ENCODE measurements at regions not wholly inside any gene's neighbourhood (a gene's known extent, or its start where the extent isn't known, plus 50 kb on each side); places are given as distances from the start of the nearest gene placed in this dataset.

DNA sequence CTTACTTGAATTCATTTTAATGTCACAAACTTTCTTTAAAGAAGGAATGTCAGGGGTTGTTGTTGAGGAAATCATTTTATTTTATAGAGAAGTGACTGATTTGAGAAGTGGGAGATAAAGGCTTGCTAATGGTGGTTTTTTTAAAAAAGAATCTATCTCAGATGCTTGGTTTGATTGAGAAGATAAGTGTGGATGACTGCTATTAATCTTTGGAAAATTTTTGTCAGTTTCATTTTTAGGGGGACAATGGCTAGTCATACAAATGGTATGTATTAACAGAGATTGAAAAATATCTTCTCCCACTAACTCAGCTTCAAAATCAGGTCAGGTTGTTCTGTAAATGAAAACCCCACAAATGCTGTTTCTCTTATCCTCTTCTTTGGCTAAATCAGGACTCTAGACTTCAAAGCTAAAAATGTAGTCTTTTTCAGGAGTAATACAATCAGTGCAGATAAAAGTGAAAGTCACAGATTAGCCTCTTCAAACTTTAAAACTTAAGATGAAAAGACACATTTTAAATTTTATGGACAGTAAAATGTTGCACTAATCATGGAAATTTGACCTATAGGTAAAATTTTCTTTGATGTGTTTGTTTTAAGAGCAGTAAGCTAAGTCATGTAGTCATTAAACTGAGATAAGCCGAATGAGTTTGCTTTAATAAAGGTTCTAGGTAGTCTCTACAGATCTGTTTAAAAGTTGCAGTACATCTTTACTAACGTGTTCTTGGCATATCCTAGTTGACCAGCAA lies 674.2 kb upstream of the VRK2 start:
- Histone ChIP-seq H3K4me1 (ENCODE audit: insufficient read depth, low read length) (no peaks in the 10 kb centered on the region), H3K36me3 (replicated peaks in 1 of 2; ENCODE audit: control insufficient read depth in 1 of 2, insufficient read depth in 2 of 2, low read length in 2 of 2) (no peaks in the 10 kb centered on the region), H2AFZ (ENCODE audit: low read length) (no peak overlapping the region), H4K20me1 (ENCODE audit: insufficient read depth, low read length) (no peaks in the 10 kb centered on the region), H3K27me3 (ENCODE audit: control insufficient read depth in 1 of 2, insufficient read depth in 2 of 2, low read length in 2 of 2) (no peaks in the 10 kb centered on the region), H3K9me3 (ENCODE audit: low read length) (peaks cover 15% of the 10 kb centered on the region), H3K4me3 (replicated peaks in 1 of 3; ENCODE audit: insufficient read depth in 1 of 3, low read depth in 2 of 3, low read length in 3 of 3) (no peak overlapping the region), H3K9ac (ENCODE audit: insufficient read depth, low read depth, low read length) (no peak overlapping the region), H3K27ac (ENCODE audit: extremely low read length, insufficient read depth, low read length) (no peak overlapping the region), H3K79me2 (ENCODE audit: insufficient read depth, low read length) (no peaks in the 10 kb centered on the region), H3K4me2 (ENCODE audit: low read depth, low read length) (no peak overlapping the region)
- in situ Hi-C loops (cut with HindIII; ENCODE audit: extremely low pct_ligation_motif_present, low pct_unique_long_range_greater_than_20kb) (loop anchor here (10.0 kb wide), 1 partner anchor 122 kb away; no protein-coding TSS in a partner anchor), intact Hi-C loops (cut with micrococcal nuclease; ENCODE audit: unreplicated experiment) (no loop called here)
- TF ChIP-seq MYC (CRISPR knock-in tag; IDR thresholded peaks at IDR 0.05; ENCODE audit: borderline replicate concordance) (no peak), FOXP1 (IDR thresholded peaks at IDR 0.05) (no peak), FOXP1 (CRISPR knock-in tag; IDR thresholded peaks at IDR 0.05) (no peak)
- 4% methylated on average over 2 of the region's 2 CpGs for WGBS (ENCODE audit: low lambda C conversion rate)
- no peak for DNase-seq (ENCODE audit: low spot score)
- no peak for FAIRE-seq
- POLR2A ChIA-PET: no interaction called here
- BruUV-seq (replicated peaks): no TSS peak
- no peak for ATAC-seq
- CTCF ChIA-PET (ENCODE audit: low intra/inter-chr PET ratio, low total read pairs): no interaction called here

DNA sequence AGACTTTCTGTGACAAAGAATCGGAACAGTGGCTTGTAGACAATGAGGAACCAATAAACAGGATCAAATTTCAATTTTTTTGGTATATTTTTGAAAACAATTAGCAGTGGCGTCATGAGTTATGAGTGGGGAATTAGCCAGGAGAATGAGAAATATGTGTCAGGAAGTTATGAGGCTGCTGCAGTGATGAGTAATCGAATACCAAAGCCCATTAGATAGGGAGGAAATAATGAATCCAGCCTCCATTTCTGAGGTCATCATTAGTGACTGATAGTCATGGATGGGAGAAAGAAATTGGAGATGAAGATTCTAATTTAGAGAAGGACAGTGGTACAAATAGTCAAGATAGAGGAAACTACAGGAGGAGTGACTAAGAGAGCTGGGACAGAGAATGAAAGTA lies 673.1 kb upstream of the VRK2 start:
- H3K4me3 ChIP-seq (replicated peaks in 1 of 3; ENCODE audit: insufficient read depth in 1 of 3, low read depth in 2 of 3, low read length in 3 of 3): no peak overlapping the region
- FAIRE-seq (no peak), ATAC-seq (no peak), DNase-seq (ENCODE audit: low spot score) (no peak)
- H3K4me1 ChIP-seq (ENCODE audit: insufficient read depth, low read length): no peaks in the 10 kb centered on the region
- TF ChIP-seq ATF7 (IDR thresholded peaks at IDR 0.05) (0 out of 2 replicates have a peak, but pooled peaks have one; percentile 4), ATF7 (CRISPR knock-in tag; IDR thresholded peaks at IDR 0.05) (no peak), JARID2 (CRISPR knock-in tag; IDR thresholded peaks at IDR 0.05; ENCODE audit: insufficient replicate concordance) (no peak)
- H3K27ac ChIP-seq (ENCODE audit: extremely low read length, insufficient read depth, low read length): no peak overlapping the region
- no peaks in the 10 kb centered on the region for H3K79me2 ChIP-seq (ENCODE audit: insufficient read depth, low read length)
- in situ Hi-C loops (cut with HindIII; ENCODE audit: extremely low pct_ligation_motif_present, low pct_unique_long_range_greater_than_20kb): loop anchor here (10.0 kb wide), 1 partner anchor 121 kb away; no protein-coding TSS in a partner anchor
- ChIA-PET POLR2A (no interaction called here), CTCF (ENCODE audit: low intra/inter-chr PET ratio, low total read pairs) (no interaction called here)
- no peak overlapping the region for H3K9ac ChIP-seq (ENCODE audit: insufficient read depth, low read depth, low read length)
- BruUV-seq (replicated peaks): no TSS peak
- intact Hi-C loops (cut with micrococcal nuclease; ENCODE audit: unreplicated experiment): no loop called here
- no peak overlapping the region for H3K4me2 ChIP-seq (ENCODE audit: low read depth, low read length)
- peaks cover 15% of the 10 kb centered on the region for H3K9me3 ChIP-seq (ENCODE audit: low read length)
- H3K27me3 ChIP-seq (ENCODE audit: control insufficient read depth in 1 of 2, insufficient read depth in 2 of 2, low read length in 2 of 2): no peaks in the 10 kb centered on the region
- H3K36me3 ChIP-seq (replicated peaks in 1 of 2; ENCODE audit: control insufficient read depth in 1 of 2, insufficient read depth in 2 of 2, low read length in 2 of 2): no peaks in the 10 kb centered on the region
- H2AFZ ChIP-seq (ENCODE audit: low read length): no peak overlapping the region
- H4K20me1 ChIP-seq (ENCODE audit: insufficient read depth, low read length): no peaks in the 10 kb centered on the region
- WGBS (ENCODE audit: low lambda C conversion rate): 22% methylated on average over 3 of the region's 3 CpGs
